Endodermal cell (in vitro differentiated cells): ENCODE measurements at regions not wholly inside any gene's neighbourhood (a gene's known extent, or its start where the extent isn't known, plus 50 kb on each side); places are given as distances from the start of the nearest gene placed in this dataset.
A peak's percentile ranks its signal among the peaks of the same experiment; 100 is the strongest.

Experiments
- DNase-seq: peaks from one replicate; pipeline ENCODE4 v3.0.0-alpha.2; 2017
- H3K27ac ChIP-seq: 2 replicates; pipeline ENCODE4 v1.5.1; 2013; ENCODE audit warnings: mild to moderate bottlenecking, low read depth, low read length, moderate library complexity
- H3K27me3 ChIP-seq: 2 replicates; pipeline ENCODE4 v1.6.1; 2013; ENCODE audit warnings: mild to moderate bottlenecking, low read length, moderate library complexity; ENCODE audit not compliant: insufficient read depth, control insufficient read depth, poor library complexity, severe bottlenecking
- H3K36me3 ChIP-seq: 2 replicates; pipeline ENCODE4 v1.7.0; 2013; ENCODE audit warnings: mild to moderate bottlenecking, low read length, moderate library complexity; ENCODE audit not compliant: control insufficient read depth, insufficient read depth
- H3K4me1 ChIP-seq: one replicate; pipeline ENCODE4 v1.7.0; 2013; ENCODE audit warnings: low read length; ENCODE audit not compliant: control insufficient read depth, insufficient read depth
- H3K4me3 ChIP-seq: 2 replicates; pipeline ENCODE4 v1.5.1; 2013; ENCODE audit warnings: mild to moderate bottlenecking, low read length, moderate library complexity
- H3K9ac ChIP-seq: 2 replicates; pipeline ENCODE4 v1.6.1; 2013; ENCODE audit warnings: mild to moderate bottlenecking, low read length, moderate library complexity; ENCODE audit not compliant: poor library complexity, severe bottlenecking; ENCODE audit errors: extremely low read depth
- H3K9me3 ChIP-seq: 2 replicates; pipeline ENCODE4 v1.6.1; 2013; ENCODE audit warnings: mild to moderate bottlenecking, low read length, moderate library complexity; ENCODE audit not compliant: control insufficient read depth
- H3K27ac Mint-ChIP-seq: 2 replicates; pipeline ENCODE4 v1.8.0; 2020; ENCODE audit warnings: mixed read lengths
- H3K27me3 Mint-ChIP-seq: 2 replicates; pipeline ENCODE4 v1.8.0; 2021; ENCODE audit warnings: mild to moderate bottlenecking, mixed read lengths; ENCODE audit not compliant: insufficient read depth
- H3K36me3 Mint-ChIP-seq: 2 replicates; pipeline ENCODE4 v1.8.0; 2020; ENCODE audit warnings: low read depth, mixed read lengths
- H3K4me1 Mint-ChIP-seq: 2 replicates; pipeline ENCODE4 v1.8.0; 2020; ENCODE audit warnings: mixed read lengths
- H3K4me3 Mint-ChIP-seq: 2 replicates; pipeline ENCODE4 v1.8.0; 2020; ENCODE audit warnings: mild to moderate bottlenecking, moderate library complexity, mixed read lengths
- H3K9me3 Mint-ChIP-seq: 2 replicates; pipeline ENCODE4 v1.8.0; 2020; ENCODE audit warnings: mild to moderate bottlenecking, mixed read lengths
- CTCF ChIP-seq: fragments of 200-600 bp; sonication (generic); conservative IDR thresholded peaks from 2 replicates; pipeline ENCODE4 v1.5.0; 2021; ENCODE audit warnings: antibody characterized with exemption, mild to moderate bottlenecking
- WGBS, 2 experiments: methylation state at CpG; one replicate each; pipeline versions ENCODE4 v1.1.5 to v1.1.7; 2013; ENCODE audit warnings: missing lambda C conversion rate in 2 of 2, mixed read lengths in 1 of 2; ENCODE audit not compliant: insufficient coverage in 1 of 2, insufficient read length in 1 of 2; 5-methylcytosine and 5-hydroxymethylcytosine counted together

DNA sequence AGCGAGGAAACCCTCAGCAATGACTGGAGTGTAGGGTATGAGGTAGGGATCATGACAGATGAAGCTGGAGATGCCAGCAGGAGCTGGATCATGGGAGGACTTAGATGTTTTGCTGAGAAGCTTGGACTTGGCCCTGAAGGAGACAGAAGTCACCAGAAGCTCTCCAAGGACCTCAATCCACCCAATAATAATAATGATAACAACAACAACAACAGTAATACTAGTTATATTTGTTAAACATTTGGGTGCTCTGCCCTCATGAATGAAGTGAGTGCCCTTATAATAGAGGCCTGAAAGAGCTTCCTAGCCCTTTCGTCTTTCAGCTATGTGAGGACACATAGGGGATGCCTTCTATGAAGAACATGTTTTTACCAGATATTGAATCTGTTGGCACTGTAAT lies 163.9 kb downstream of the DDX1 start:
- Mint-ChIP-seq H3K27me3 (no peaks in the 10 kb centered on the region), H3K36me3 (no peaks in the 10 kb centered on the region), H3K4me3 (no peak overlapping the region), H3K4me1 (no peaks in the 10 kb centered on the region), H3K9me3 (peaks cover 2% of the 10 kb centered on the region), H3K27ac (no peak overlapping the region)
- Histone ChIP-seq H3K9ac (no peak overlapping the region), H3K4me3 (no peak overlapping the region), H3K9me3 (no peaks in the 10 kb centered on the region), H3K4me1 (no peaks in the 10 kb centered on the region), H3K27me3 (no peaks in the 10 kb centered on the region), H3K27ac (no peak overlapping the region), H3K36me3 (no peaks in the 10 kb centered on the region)
- no peak for TF ChIP-seq CTCF
- 86 to 92% methylated on average over 2 of the region's 2 CpGs for WGBS, 2 experiments
- no peak for DNase-seq

DNA sequence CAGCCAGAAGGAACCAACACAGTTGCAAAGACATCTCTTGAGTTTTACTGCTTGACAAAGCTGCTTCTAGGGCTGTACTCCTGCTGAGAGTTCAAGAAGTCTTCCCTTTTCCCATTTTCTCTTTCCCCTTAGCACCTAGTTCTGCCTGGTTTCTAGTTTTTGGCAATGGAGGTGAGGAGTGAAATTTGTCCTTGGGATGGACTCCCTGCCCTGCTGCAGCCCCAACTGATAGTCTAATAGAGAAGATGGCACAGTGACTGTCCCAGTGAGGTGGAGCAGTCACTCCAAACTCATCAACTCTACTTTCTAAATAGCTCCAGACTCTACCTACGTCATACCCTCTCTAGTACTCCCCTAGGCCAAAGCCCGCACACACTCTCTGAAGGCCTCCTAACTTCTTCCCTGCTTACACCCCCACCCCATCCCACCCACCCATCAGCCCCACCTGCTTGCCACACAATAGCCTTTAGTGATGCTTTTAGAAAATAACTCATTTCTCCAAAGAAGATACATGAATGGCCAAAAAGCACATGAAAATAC lies 164.4 kb downstream of the DDX1 start:
- no peak overlapping the region for H3K9ac ChIP-seq
- DNase-seq: peak; percentile 13
- Mint-ChIP-seq H3K9me3 (peaks cover 2% of the 10 kb centered on the region), H3K36me3 (no peaks in the 10 kb centered on the region), H3K27me3 (peaks cover 1% of the 10 kb centered on the region), H3K4me1 (no peaks in the 10 kb centered on the region), H3K4me3 (no peak overlapping the region), H3K27ac (no peak overlapping the region)
- WGBS, 2 experiments: 86% methylated on average over 2 of the region's 2 CpGs; no CpG with 5 or more reads in 1 of the 2 experiments
- no peaks in the 10 kb centered on the region for H3K4me1 ChIP-seq
- H3K36me3 ChIP-seq: no peaks in the 10 kb centered on the region
- H3K27me3 ChIP-seq: no peaks in the 10 kb centered on the region
- no peak overlapping the region for H3K27ac ChIP-seq
- no peak for TF ChIP-seq CTCF
- no peak overlapping the region for H3K4me3 ChIP-seq
- H3K9me3 ChIP-seq: no peaks in the 10 kb centered on the region

GRCh38 chr2:15756882-15757819 lies 165.5 kb downstream of the DDX1 start:
- 90 to 95% methylated on average over 7 to 10 of the region's 10 CpGs for WGBS, 2 experiments
- H3K27ac Mint-ChIP-seq: no peak overlapping the region
- no peaks in the 10 kb centered on the region for H3K4me1 Mint-ChIP-seq
- H3K36me3 Mint-ChIP-seq: no peaks in the 10 kb centered on the region
- Histone ChIP-seq H3K9me3 (no peaks in the 10 kb centered on the region), H3K9ac (no peak overlapping the region), H3K36me3 (no peaks in the 10 kb centered on the region), H3K4me1 (no peaks in the 10 kb centered on the region), H3K27me3 (no peaks in the 10 kb centered on the region), H3K27ac (no peak overlapping the region), H3K4me3 (no peak overlapping the region)
- H3K4me3 Mint-ChIP-seq: no peak overlapping the region
- peaks cover 5% of the 10 kb centered on the region for H3K27me3 Mint-ChIP-seq
- H3K9me3 Mint-ChIP-seq: peaks cover 2% of the 10 kb centered on the region
- DNase-seq: no peak
- no peak for TF ChIP-seq CTCF
